ENCODE measurements at regions not wholly inside any gene's neighbourhood (a gene's known extent, or its start where the extent isn't known, plus 50 kb on each side); places are given as distances from the start of the nearest gene placed in this dataset.

DNA sequence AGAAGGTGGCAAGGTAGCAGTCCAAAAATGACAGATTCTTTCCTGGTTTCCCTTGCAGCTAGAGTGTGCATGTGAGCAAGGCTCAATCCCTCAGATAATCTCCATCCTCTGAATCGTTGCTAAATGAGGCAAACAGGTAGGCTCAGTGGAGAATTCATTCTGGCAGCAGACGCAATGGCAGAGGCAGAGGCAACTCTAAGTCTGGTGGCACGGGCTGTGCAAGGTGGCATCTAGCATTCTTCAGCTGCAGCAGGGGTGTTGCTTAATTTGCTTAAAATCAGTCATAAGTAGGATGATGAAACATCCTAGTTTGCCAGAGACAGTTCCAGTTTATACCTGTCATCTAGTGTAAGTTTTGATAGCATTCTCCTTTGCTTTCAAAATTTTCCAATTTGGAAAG lies 391.1 kb upstream of the MEX3C start:
- DNase-seq (ENCODE audit: low spot score) = no peak

DNA sequence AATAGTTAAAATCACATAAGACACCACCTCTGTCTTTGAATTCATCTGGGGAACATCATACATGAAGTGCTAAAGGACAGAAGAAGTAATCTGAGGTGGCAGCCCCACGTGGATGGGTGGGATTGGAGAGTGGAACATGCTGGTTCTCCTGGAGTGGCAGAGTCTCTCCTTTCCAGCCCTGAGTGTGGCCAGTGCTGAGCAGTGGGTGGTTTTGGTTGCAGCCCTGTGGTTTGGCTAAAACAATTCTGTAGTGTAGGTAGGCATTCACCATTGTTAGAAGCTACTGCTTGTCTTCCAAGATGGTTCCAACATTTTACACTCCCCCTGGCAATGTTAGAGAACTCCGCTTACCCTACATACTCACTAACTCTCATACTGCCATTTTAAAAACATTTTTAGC lies 396.4 kb upstream of the MEX3C start:
- no peak for DNase-seq (ENCODE audit: low spot score)

DNA sequence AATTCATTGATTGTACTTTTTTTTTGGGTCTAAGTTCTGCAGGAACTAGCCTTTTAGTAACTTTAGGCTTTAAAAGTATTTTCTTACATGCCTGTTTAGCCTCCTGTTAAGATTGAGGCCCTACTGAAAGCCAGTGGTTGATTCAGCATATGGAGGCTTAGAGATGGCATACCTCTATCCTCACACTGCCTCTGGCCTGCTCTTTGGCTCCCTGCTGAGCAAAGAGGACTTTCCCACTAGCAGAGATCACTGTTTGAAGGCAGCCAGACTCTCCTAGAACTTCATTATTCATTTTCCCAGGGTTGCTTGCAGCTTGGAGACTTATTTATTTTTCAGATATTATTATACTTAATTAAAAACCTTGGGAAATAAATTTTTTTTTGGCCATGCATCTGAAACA lies 405.6 kb upstream of the MEX3C start:
- no peak for DNase-seq (ENCODE audit: low spot score)

DNA sequence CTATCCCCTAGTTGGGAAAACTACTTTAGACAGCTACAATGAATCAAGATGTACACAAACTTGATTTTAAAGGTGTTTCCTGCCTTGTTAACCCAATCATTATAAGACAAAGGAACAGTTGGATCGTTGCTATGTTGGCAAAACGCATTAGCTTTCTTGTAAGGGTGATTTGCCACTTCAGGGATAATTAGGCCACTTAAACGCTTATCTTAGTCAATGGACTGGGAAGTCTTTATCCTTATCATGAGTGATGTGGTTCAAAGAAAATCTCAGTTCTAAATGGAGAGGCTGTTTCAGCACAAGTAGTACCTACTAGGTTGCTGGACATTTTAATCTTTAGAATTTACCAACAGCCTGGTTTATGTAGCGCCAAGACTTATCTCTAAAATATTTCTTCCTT lies 406.1 kb upstream of the MEX3C start:
- DNase-seq (ENCODE audit: low spot score) = no peak

DNA sequence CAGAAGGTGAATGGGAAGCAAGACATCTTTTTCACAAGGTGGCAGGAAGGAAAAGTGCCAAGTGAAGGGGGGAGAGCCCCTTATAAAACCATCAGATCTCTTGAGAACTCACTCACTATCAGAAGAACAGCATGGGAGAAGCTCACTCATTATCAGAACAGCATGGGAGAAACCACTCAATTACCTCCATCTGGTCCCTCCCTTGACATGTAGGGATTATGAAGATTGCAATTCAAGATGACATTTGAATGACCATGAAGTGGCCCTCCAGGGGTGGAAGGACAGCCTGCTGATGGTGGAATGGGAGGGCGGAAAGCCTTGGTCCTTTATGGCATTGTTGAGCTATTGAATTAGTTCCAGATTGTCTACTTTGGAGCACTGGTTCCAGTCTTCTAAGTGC lies 413.0 kb upstream of the MEX3C start:
- no peak for DNase-seq (ENCODE audit: low spot score)

DNA sequence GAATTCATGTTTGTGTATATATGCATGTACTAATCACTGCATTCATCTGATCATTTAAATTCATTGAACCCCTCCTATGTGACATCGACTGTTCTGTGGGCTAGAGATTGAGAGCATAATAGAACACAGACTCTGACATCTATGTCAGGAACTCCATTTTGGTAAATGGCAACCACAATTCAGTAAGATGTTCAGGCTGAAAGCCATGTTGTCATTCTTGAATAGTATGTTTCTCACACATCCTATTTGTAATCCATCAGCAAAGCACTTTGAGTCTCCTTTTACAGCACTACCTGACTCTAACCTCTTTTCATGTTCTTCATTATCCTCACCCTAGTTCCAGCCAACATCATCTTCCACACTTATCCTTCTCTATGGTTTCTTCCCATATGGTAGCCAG lies 413.8 kb upstream of the MEX3C start:
- no peak for DNase-seq (ENCODE audit: low spot score)

DNA sequence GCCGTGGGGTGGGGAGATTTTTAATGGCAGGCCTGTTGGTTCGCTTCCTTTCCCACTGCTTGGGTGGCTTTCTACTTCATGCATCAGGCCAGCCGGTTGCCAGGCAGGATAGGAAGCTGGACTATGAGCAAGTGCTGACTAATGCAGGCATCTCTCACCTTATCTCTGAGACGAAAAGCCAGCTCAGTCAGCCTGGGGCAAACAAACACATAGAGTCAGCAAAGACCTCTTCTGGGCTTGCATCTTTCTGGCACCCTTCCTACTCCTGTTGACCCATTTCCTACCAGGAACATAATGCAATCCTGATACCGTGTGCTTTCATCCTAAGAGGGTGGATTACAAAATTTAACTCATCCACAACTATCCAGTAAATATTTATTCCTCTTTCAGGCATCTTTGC lies 416.6 kb upstream of the MEX3C start:
- no peak for DNase-seq (ENCODE audit: low spot score)

DNA sequence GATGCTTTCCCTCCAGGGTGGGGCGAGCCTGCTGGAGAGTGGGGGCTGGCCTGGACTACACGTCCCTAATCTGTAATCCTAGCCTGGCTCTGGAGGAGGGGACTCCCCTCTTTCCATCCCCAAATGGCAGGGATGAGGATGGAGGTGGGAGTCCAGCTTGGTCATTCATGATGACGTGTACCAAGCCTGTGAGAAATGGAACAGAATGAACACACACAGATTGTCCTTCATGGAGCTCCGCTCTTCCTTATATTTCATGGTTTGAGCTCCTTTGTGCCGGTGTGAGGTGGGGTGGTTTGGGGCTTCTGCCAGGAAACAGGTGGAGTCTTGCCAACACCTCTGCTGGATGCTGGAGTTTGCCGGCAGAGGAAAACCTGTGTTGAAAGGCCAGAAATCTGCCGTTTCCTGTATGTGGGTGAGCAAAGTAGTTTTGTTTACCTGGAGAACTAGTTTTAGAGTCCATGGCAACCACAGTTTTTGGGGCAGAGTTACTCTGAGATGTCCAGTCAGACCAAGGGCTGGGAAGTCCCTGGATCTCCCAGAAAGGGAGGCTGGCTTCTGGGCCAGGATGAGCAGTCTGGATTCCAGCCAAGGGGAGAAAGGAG lies 417.6 kb upstream of the MEX3C start:
- no peak for DNase-seq (ENCODE audit: low spot score)

DNA sequence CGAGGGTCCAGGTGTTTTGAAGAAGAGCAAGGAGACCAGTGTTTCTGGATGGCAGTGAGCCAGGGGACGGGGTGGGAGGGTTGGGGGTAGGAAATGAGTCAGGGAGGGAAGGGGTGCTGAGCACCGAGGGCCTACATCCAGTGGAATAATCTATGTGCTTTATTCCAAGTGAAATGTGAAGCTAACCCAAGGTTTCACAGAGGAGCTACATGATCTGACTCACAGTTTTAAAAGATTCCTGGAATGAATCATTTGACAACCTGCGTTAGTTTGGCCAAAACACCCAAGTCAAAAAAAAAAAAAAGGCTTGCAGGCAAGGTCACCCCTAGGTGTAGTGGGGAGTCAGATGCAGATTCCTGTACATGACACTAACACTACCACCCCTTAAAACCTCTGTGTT lies 419.7 kb upstream of the MEX3C start:
- no peak for DNase-seq (ENCODE audit: low spot score)

DNA sequence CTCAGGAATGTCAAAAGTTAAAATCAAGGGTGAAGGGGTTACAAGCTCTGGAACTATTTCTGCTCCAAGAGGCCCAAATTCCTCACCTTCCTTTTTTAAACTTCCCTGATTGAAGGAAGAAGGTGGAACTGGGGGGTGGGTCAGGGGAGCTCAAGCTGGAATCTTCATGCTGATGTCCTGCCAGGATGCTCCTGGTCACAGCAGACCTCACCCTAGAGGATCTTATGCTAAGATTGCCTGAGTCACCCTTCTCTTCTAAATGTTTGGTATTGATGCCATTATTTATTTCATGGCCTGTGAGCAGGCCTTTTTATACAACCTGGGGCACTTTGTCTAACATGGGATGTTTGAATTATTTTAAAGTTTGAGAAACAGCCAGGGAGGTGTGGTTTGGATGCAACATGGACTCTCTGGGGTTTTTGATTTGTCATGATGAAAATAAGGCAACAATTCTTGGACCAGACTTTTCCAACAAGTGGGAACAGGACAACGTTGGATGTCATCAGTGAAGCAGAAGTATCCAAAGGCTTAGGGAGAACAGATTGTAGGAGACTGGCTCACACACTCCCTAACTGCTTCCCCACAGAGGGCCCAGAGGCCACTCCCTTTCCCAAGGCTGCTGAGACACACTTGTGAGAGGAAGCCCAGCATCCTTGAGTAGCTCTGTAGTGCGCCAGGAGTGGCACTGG lies 420.2 kb upstream of the MEX3C start:
- no peak for DNase-seq (ENCODE audit: low spot score)

DNA sequence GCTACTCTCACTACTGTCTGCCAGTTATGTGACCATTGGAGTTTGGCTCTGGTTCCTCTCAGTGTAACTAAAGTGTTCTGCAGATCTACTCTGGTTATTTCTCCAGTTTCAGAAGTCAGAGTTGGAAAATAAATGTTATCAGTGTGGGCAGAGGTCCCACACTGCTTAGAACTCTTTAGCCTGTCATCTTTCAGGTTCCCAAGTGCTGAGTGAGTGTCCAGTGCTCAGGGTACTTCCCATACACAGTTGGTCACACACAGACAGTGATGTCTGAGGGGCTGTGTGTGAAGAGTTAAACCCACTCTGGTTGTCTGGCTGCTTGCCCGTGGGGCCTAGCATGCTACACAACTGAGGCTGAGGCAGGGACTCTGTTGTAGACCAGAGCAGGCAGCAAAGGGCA lies 421.8 kb upstream of the MEX3C start:
- DNase-seq (ENCODE audit: low spot score) = no peak

DNA sequence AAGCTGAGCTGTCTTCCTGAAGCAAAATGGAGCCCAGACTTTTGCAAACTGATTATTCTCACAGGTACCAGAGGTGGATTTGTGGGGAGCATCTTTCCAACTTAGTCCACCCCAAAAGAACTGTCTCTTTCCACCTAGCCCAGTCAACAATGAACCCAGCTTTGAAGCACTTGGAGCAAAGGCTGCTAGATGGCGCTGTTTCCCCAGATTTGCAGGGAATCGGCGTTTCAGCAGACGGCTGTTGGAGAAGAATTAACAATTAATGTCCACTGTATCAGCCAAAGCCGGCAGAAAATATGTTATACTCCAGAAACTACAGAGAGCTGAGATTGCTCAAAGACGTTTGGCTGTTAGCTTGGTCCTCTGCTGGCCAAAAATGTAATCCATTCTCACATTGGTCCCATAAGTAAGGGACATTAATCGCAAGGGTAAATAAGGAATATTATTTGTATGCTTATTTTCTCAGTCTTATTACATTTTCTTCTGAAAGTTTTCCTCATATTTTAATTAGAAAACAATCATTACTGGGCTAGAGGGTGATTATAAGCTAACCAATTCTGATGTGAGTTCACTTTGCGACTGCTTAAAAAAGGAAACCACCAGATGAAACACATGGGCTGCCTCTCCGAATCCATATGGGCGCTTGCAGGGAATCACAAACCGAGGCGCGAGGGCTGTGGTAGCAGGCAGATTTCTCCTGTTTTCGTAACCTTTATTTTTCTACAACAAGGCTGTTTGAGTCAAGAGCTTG lies 423.8 kb upstream of the MEX3C start:
- DNase-seq (ENCODE audit: low spot score) = no peak

DNA sequence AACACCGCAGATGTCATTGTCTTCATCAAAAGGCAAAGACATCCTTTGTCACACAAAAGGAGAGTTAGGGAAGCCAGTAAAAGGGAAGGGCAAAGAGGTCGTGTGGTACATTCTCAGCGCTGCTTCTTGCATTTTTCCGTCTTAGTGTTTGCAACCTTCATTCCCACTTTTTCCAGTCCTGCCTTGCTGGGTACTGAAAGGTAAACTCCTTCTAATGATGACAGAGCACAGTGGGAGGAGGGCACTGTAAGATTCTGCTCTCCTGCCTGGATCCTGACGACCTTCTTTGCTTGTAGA lies 424.3 kb upstream of the MEX3C start:
- DNase-seq (ENCODE audit: low spot score) = no peak

DNA sequence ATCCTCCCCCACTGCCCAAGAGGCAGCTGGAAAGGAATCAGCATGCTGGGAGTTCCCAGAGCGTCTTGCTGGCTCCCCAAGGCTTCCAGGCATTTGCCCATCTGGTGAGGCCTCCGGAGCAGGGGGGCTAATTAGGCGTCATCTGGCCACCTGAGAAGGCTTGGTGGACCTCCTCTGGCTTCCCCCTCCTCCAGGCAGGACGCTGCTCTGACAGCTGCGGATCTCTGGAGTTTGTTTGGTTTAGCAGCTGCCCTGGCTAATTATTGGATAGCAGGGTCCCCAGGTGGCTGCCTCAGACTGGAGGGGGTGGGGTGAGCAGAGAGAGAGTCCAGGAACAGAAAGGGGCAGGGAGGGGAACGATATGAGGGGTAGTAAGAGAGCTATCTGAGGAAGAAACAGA lies 425.2 kb upstream of the MEX3C start:
- no peak for DNase-seq (ENCODE audit: low spot score)

DNA sequence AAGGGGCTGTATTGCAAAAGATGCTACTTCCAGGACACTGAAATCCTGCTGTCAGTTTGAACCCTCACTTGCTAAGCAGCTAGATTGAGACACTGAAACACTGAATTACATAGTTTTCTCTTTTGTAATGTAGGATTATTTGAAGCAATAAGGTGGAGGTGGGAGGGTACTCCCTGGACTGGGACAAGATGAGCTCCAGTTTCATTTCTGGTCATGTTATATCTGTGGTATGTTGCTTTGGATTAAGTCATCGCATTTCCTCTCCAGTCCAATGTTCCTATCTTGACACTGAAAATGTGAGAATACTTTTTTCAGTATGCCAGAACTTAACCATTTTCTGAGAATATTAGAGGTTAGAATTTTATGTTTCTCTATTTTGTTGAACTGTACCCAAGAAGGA lies 426.2 kb upstream of the MEX3C start:
- DNase-seq (ENCODE audit: low spot score) = no peak

DNA sequence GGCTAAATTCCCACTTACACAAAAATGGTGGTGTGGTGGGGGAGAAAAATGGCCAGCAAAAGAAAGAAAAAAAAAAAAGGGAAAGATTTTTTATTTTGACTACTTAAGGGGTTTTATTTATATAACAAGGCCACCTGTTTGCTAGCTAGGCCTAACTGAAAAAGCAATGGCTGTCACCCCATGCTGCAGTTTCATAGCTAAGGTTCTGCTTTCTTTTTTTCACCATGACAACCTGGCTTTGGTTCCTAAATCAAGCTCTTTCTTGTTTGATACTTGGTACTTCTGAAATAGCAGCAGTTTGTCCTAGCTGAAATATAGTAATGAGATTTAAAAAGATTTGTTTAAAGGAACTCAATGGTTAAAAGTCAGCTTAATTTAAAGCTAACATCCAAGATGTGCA lies 433.2 kb upstream of the MEX3C start:
- DNase-seq (ENCODE audit: low spot score) = no peak

DNA sequence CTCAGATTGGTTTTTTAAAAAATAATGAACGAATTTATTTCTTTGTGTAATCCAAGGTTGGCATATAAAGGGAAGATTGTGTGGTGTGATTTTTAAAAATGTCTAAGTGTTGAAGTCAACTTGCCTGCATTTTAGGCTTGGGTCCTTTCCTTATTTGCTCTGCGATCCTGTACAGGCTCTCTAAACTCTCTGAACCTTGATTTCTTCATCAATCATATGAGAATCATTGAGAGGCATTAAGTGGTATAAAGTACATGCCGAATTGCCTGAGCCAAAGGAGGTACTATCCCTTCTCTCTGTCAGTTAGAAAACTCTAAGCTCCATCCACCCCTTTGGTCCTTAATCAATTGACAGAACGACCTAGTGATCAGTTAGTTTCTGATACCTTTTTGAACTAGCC lies 440.4 kb upstream of the MEX3C start:
- no peak for DNase-seq (ENCODE audit: low spot score)

DNA sequence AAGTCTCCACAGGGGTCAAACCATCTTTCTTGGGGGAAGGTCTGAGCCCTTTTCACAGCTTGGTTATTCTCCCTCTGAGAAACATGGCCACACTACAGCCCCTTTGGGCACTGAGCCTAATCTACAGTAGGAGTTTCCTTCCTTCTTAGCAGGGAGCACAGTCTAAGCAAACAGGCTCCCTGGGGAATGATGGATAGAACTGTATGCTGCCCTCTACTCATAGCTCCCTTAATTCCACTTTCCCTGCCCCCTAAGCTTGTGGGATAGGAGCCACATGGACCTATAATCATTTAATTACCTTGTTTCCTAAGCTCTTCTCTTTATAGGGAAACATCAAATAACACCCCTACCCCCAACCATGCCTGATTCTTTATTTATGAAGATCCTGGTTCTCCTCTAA lies 442.1 kb upstream of the MEX3C start:
- DNase-seq (ENCODE audit: low spot score) = no peak

DNA sequence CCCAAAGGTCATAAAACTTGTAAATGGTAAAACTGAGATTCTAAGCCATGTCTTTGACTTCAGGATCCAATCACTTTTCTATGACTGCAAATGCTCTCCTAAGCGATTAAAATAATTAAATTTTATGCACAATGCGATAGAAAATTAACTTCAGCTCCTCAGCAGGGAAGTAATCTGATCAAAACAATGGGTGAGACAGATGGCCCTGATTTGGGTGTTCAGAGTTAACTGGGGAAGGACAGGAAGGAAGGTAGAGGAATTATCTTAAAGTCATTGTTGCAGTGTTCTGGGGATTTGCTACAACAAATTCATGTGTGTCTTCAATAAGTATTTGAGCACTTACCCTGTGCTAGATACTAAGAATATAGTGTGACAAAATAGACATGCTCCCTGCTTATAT lies 446.0 kb upstream of the MEX3C start:
- DNase-seq (ENCODE audit: low spot score) = no peak

DNA sequence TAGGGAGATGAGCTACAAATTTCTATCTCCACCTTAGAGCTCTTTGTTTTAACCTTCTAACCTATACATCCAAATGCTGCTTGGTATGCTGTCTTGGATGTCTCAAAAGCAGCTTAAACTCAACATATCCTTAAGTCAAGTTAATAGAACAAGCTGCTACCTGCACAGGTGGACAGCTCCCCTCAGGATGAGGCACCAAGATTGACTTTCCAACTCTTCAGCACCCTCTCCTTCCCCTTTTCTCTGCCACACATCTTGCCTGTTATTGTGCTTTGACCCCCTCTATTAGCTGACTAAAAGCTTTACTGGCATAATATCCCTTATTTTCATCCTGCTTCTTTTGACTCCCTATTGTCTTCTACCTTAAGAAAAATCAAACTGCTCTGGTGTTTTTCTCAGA lies 448.1 kb upstream of the MEX3C start:
- DNase-seq (ENCODE audit: low spot score) = no peak

DNA sequence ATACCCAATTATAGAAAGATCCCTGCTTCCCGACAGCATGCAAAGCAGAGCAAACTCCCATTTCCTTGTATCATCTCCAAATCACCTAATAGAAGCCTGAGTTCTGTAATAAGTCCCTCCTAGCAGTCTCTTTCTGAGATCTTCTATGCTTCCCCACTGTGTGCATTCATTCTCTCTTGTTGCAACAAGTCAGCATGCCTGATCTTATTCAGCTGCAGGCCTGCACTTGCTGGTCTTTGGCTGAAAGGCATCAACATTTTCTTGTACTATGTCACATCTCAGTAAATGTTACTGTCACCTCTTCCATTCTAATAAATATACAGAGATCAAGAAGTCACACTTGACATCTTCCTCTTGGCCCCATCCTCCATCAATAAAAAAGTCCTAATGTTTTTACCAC lies 449.9 kb upstream of the MEX3C start:
- no peak for DNase-seq (ENCODE audit: low spot score)

DNA sequence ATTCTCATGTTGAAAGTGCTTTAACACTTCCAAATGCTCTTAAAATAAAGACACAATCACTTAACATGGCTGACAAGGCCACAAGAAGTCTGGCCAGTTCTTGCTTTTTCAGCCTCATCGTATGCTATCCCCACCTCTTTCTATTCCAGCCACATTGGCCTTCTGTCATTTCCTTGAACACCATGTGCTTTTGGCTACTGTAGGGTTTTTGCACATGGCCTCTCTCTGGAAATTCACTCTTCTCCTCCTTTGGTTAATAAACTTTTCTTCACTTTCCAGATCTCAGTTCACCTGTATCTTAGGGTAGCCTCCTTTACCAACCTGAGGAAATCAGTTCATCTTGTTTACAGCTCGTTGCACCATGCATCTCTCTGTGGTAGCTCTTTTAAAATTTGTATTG lies 450.5 kb upstream of the MEX3C start:
- no peak for DNase-seq (ENCODE audit: low spot score)

DNA sequence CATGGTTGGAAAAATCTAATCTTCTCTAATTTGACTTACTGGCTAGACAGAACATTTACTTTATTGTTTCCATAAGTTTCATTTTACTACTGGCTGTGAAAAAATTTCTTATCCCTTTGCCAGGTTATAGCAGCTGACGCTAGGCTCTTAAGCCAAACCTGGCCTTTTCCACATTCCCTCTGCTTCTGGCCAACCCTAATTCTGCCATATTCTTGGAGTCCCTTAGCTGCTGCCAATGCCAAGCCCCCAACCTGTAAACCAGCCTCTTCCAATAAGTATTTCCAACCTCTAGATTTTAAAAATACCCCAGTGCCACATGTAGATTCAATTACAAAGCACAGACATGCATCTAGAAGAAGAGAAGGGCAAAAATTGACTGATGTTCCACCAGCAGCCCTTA lies 452.3 kb upstream of the MEX3C start:
- DNase-seq (ENCODE audit: low spot score) = no peak

DNA sequence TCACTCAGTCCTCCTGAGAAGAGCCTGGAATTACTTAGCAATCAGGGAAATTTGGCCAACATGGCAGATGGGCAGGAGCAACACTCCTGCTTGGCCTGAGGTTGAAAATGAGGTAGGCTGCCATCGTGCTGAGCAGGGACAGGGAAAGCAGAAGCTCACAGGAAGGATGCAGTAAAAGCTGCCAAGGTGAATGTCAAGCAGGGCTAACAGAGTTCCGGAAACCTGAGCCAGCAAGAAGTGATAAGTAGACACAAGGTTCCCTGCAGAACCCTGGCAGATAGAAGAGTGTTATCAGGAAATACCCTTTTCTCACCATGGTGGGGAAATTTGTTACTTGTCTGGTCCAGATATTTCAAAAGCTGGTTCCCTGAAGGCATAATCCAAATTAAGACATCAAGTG lies 454.3 kb upstream of the MEX3C start:
- no peak for DNase-seq (ENCODE audit: low spot score)

Data from hematopoietic multipotent progenitor cell treated with erythropoietin and hydrocortisone succinate and interleukin-3 and kit ligand, for 17 days (in vitro differentiated cells).